Esophagus muscularis mucosa (tissue), 4 donors: ENCODE measurements at regions not wholly inside any gene's neighbourhood (a gene's known extent, or its start where the extent isn't known, plus 50 kb on each side); places are given as distances from the start of the nearest gene placed in this dataset.

Experiments used
- DNase-seq: peaks from one replicate; pipeline ENCODE4 v3.0.0-alpha.2; 2017; ENCODE audit errors: extremely low spot score
- H3K27ac ChIP-seq, 4 donors: fragments of 200-600 bp; sonication (generic); replicated peaks in 1 of 4; 1 replicate in 3 of 4; 2 replicates in 1 of 4; pipeline ENCODE4 v1.5.1; 2016 to 2019; ENCODE audit warnings: mild to moderate bottlenecking in 1 of 4
- H3K27me3 ChIP-seq, 4 donors: fragments of 200-600 bp; sonication (generic); one replicate each; pipeline versions ENCODE4 v1.5.1 to v1.6.0; 2016 to 2019
- H3K36me3 ChIP-seq, 4 donors: fragments of 200-600 bp; sonication (generic); one replicate each; pipeline ENCODE4 v1.5.1; 2016 to 2019
- H3K4me1 ChIP-seq, 4 donors: fragments of 200-600 bp; sonication (generic); one replicate each; pipeline ENCODE4 v1.5.1; 2016 to 2019
- H3K4me3 ChIP-seq, 4 donors: fragments of 200-600 bp; sonication (generic); 1 replicate in 2 of 4; 2 replicates in 2 of 4; pipeline ENCODE4 v1.5.1; 2016 to 2019; ENCODE audit warnings: mild to moderate bottlenecking in 4 of 4, moderate library complexity in 1 of 4
- H3K9me3 ChIP-seq, 4 donors: fragments of 200-600 bp; sonication (generic); 1 replicate in 3 of 4; 2 replicates in 1 of 4; pipeline ENCODE4 v1.5.1; 2016 to 2019
- CTCF ChIP-seq, 3 experiments: fragments of 200-600 bp in 2 of 3; fragments of 450-650 bp in 1 of 3; sonication (generic) in 2 of 3; IDR thresholded peaks; one replicate each; pipeline ENCODE4 v1.5.1; 2017 to 2019; ENCODE audit warnings: antibody characterized with exemption in 3 of 3, mild to moderate bottlenecking in 2 of 3, moderate library complexity in 1 of 3
- EP300 ChIP-seq: sonication (generic); formaldehyde crosslinking; IDR thresholded peaks from one replicate; pipeline ENCODE4 v1.6.1; 2017; ENCODE audit warnings: antibody characterized with exemption
- POLR2A ChIP-seq: fragments of 450-650 bp; IDR thresholded peaks from one replicate; pipeline ENCODE4 v1.6.1; 2017; ENCODE audit warnings: antibody characterized with exemption, moderate library complexity, mild to moderate bottlenecking, low read depth
- POLR2AphosphoS5 ChIP-seq, 2 donors: sonication (generic); formaldehyde crosslinking; IDR thresholded peaks; one replicate each; pipeline ENCODE4 v1.6.1; 2017; ENCODE audit warnings: antibody characterized with exemption in 2 of 2
- WGBS: methylation state at CpG from one replicate; pipeline ENCODE4 v1.1.5; 2018; 5-methylcytosine and 5-hydroxymethylcytosine counted together
- intact Hi-C: fragments of 100-400 bp; cut with DNase I; formaldehyde crosslinking; loops from one replicate; pipeline ENCODE4 v1.15.1; 2023

- H3K27me3 ChIP-seq: no peaks in the 10 kb centered on the region
- H3K36me3 ChIP-seq: no peaks in the 10 kb centered on the region
- TF ChIP-seq CTCF (IDR thresholded peaks at IDR 0.05) (no peak), POLR2AphosphoS5 (IDR thresholded peaks at IDR 0.05) (peak in 1 of 2 donors; percentile 30)
- H3K9me3 ChIP-seq: no peaks in the 10 kb centered on the region
- intact Hi-C loops: no loop called here
- H3K4me3 ChIP-seq: no peak overlapping the region
- 63% methylated on average over 2 of the region's 2 CpGs for WGBS
- peaks cover 0 to 5% (median 0%) of the 10 kb centered on the region in 4 donors for H3K4me1 ChIP-seq
- no peak for DNase-seq
- peak overlapping the region in 1 of 4 donors; percentile 6 for H3K27ac ChIP-seq
Observed at GRCh38 chr2:217521820-217522219, 481.0 kb downstream of the TNS1 start.

- Histone ChIP-seq H3K4me1 (peaks cover 0 to 5% (median 0%) of the 10 kb centered on the region in 4 donors), H3K4me3 (no peak overlapping the region), H3K9me3 (no peaks in the 10 kb centered on the region), H3K27me3 (no peaks in the 10 kb centered on the region), H3K27ac (no peak overlapping the region), H3K36me3 (no peaks in the 10 kb centered on the region)
- intact Hi-C loops: no loop called here
- TF ChIP-seq POLR2AphosphoS5 (IDR thresholded peaks at IDR 0.05): no peak
- TF ChIP-seq EP300: no peak
- no peak for TF ChIP-seq CTCF (IDR thresholded peaks at IDR 0.05)
- no peak for TF ChIP-seq POLR2A
- WGBS: 88% methylated on average over 4 of the region's 4 CpGs
- DNase-seq: no peak
Observed at GRCh38 chr2:217520356-217521010, 482.3 kb downstream of the TNS1 start.

- Histone ChIP-seq H3K27ac (no peak overlapping the region), H3K27me3 (no peaks in the 10 kb centered on the region), H3K4me1 (peaks cover 0 to 7% (median under 1%) of the 10 kb centered on the region in 4 donors), H3K4me3 (no peak overlapping the region), H3K36me3 (no peaks in the 10 kb centered on the region), H3K9me3 (no peaks in the 10 kb centered on the region)
- intact Hi-C loops: loop anchor here (10.0 kb wide), 3 partner anchors 153 to 993 kb away; no protein-coding TSS in a partner anchor
- no peak for DNase-seq
- no peak for TF ChIP-seq EP300
- no peak for TF ChIP-seq POLR2A
- TF ChIP-seq POLR2AphosphoS5 (IDR thresholded peaks at IDR 0.05): no peak
- no peak for TF ChIP-seq CTCF (IDR thresholded peaks at IDR 0.05)
- WGBS: 76% methylated on average over 5 of the region's 5 CpGs
Observed at GRCh38 chr2:217517402-217517801, 485.4 kb downstream of the TNS1 start.

- WGBS: 100% methylated on average over 4 of the region's 5 CpGs
Observed at GRCh38 chr2:217515615-217516309, 487.0 kb downstream of the TNS1 start.

More at GRCh38 chr2:217515615-217516309, 487.0 kb downstream of the TNS1 start:
- TF ChIP-seq EP300 (no peak), POLR2AphosphoS5 (IDR thresholded peaks at IDR 0.05) (no peak), CTCF (IDR thresholded peaks at IDR 0.05) (no peak), POLR2A (no peak)
- intact Hi-C loops: loop anchor here (10.0 kb wide), 3 partner anchors 151 to 991 kb away; no protein-coding TSS in a partner anchor
- Histone ChIP-seq H3K36me3 (no peaks in the 10 kb centered on the region), H3K4me3 (no peak overlapping the region), H3K9me3 (no peaks in the 10 kb centered on the region), H3K27ac (no peak overlapping the region), H3K4me1 (peaks cover 0 to 12% (median 8%) of the 10 kb centered on the region in 4 donors), H3K27me3 (no peaks in the 10 kb centered on the region)
- DNase-seq: no peak
